NCI-H82 (cell line): ENCODE measurements at regions not wholly inside any gene's neighbourhood (a gene's known extent, or its start where the extent isn't known, plus 50 kb on each side); places are given as distances from the start of the nearest gene placed in this dataset.

ENCODE experiments used
- DNase-seq: peaks from one replicate; lab custom pipeline; 2025; lab: John Stamatoyannopoulos, UW

GRCh38 chr2:18182861-18183260 lies 304.4 kb downstream of the KCNS3 start:
- DNase-seq: no peak

- no peak for DNase-seq
Observed at GRCh38 chr2:18180912-18181311, 302.4 kb downstream of the KCNS3 start.

- no peak for DNase-seq
Observed at GRCh38 chr2:18180031-18180610, 301.7 kb downstream of the KCNS3 start.

- peak; percentile 75 for DNase-seq
Observed at GRCh38 chr2:18178736-18179349, 300.4 kb downstream of the KCNS3 start.

GRCh38 chr2:18176679-18177215 lies 298.3 kb downstream of the KCNS3 start:
- no peak for DNase-seq

GRCh38 chr2:18172607-18173006 lies 294.1 kb downstream of the KCNS3 start:
- DNase-seq: no peak

- no peak for DNase-seq
Observed at GRCh38 chr2:18171191-18172139, 293.0 kb downstream of the KCNS3 start.

- no peak for DNase-seq
Observed at GRCh38 chr2:18170642-18171041, 292.2 kb downstream of the KCNS3 start.

GRCh38 chr2:18169893-18170175 lies 291.4 kb downstream of the KCNS3 start:
- DNase-seq: no peak

- DNase-seq: peak; percentile 14
Observed at GRCh38 chr2:18169121-18169892, 290.8 kb downstream of the KCNS3 start.

- no peak for DNase-seq
Observed at GRCh38 chr2:18167871-18168270, 289.4 kb downstream of the KCNS3 start.

GRCh38 chr2:18161681-18162080 lies 283.2 kb downstream of the KCNS3 start:
- no peak for DNase-seq

- peak; percentile 19 for DNase-seq
Observed at GRCh38 chr2:18159896-18160295, 281.4 kb downstream of the KCNS3 start.

- DNase-seq: no peak
Observed at GRCh38 chr2:18156421-18156820, 278.0 kb downstream of the KCNS3 start.

GRCh38 chr2:18156002-18156401 lies 277.5 kb downstream of the KCNS3 start:
- no peak for DNase-seq

GRCh38 chr2:18154812-18155211 lies 276.3 kb downstream of the KCNS3 start:
- peak; percentile 41 for DNase-seq

- peak; percentile 87 for DNase-seq
Observed at GRCh38 chr2:18154259-18154658, 275.8 kb downstream of the KCNS3 start.

GRCh38 chr2:18153741-18154140 lies 275.3 kb downstream of the KCNS3 start:
- peak; percentile 62 for DNase-seq

- no peak for DNase-seq
Observed at GRCh38 chr2:18151237-18151636, 272.8 kb downstream of the KCNS3 start.

GRCh38 chr2:18149660-18150246 lies 271.3 kb downstream of the KCNS3 start:
- peak; percentile 94 for DNase-seq

GRCh38 chr2:18136881-18137475 lies 258.5 kb downstream of the KCNS3 start:
- DNase-seq: no peak
